B cell (primary cell): ENCODE measurements at regions not wholly inside any gene's neighbourhood (a gene's known extent, or its start where the extent isn't known, plus 50 kb on each side); places are given as distances from the start of the nearest gene placed in this dataset.

Experiments
- ATAC-seq: fragments of 200-7000 bp; cut with Tn5 transposase; one replicate; pipeline ENCODE4 v1.10.0; 2021; ENCODE audit warnings: low read depth, mild to moderate bottlenecking, moderate number of reproducible peaks, moderate library complexity
- CTCF ChIA-PET: fragments of 350-600 bp; sonication (Branson Sonifier 250); formaldehyde crosslinking; loops from one replicate; lab custom pipeline; 2021; ENCODE audit warnings: antibody characterized with exemption, inconsistent platforms; lab: Charles Lee
- POLR2A ChIA-PET: fragments of 350-600 bp; sonication (Branson Sonifier 250); formaldehyde crosslinking; loops from one replicate; lab custom pipeline; 2021; ENCODE audit warnings: antibody characterized with exemption; lab: Charles Lee
- DNase-seq: peaks from one replicate; pipeline ENCODE4 v3.0.0; 2013
- H2AFZ ChIP-seq: 2 replicates; pipeline ENCODE4 v1.6.1; 2012; ENCODE audit warnings: mild to moderate bottlenecking, low read depth, low read length; ENCODE audit not compliant: insufficient read depth, poor library complexity, severe bottlenecking
- H3K27ac ChIP-seq, 2 donors: 1 replicate in 1 of 2; 2 replicates in 1 of 2; pipeline ENCODE4 v1.5.1; 2012 to 2013; ENCODE audit warnings: low read length in 2 of 2, mild to moderate bottlenecking in 2 of 2, moderate library complexity in 1 of 2
- H3K27me3 ChIP-seq, 4 experiments: fragments of 200-600 bp in 1 of 4; sonication (generic) in 1 of 4; replicated peaks in 1 of 4; 1 replicate in 2 of 4; 2 replicates in 2 of 4; pipeline versions ENCODE4 v1.6.1 to v1.7.0; 2013 to 2016; ENCODE audit warnings: low read length in 3 of 4, mild to moderate bottlenecking in 2 of 4, mixed read lengths in 1 of 4, moderate library complexity in 1 of 4; ENCODE audit not compliant: insufficient read depth in 4 of 4, control insufficient read depth in 3 of 4; ENCODE audit errors: control extremely low read depth in 1 of 4
- H3K36me3 ChIP-seq, 2 experiments: replicated peaks in 1 of 2; 1 replicate in 1 of 2; 2 replicates in 1 of 2; pipeline versions ENCODE4 v1.6.1 to v1.7.1; 2013; ENCODE audit warnings: low read length in 1 of 2; ENCODE audit not compliant: insufficient read depth in 2 of 2, control insufficient read depth in 1 of 2; ENCODE audit errors: control extremely low read depth in 1 of 2, extremely low read depth in 1 of 2
- H3K4me1 ChIP-seq, 2 donors: fragments of 200-600 bp in 1 of 2; sonication (generic) in 1 of 2; 1 replicate in 1 of 2; 2 replicates in 1 of 2; pipeline versions ENCODE4 v1.5.1 to v1.6.1; 2013 to 2017; ENCODE audit warnings: low read length in 2 of 2; ENCODE audit not compliant: control insufficient read depth in 2 of 2, insufficient read depth in 2 of 2
- H3K4me2 ChIP-seq: replicated peaks from 2 replicates; pipeline ENCODE3; 2012; ENCODE audit warnings: mild to moderate bottlenecking, low read depth, low read length; ENCODE audit not compliant: poor library complexity, severe bottlenecking
- H3K4me3 ChIP-seq, 5 experiments: fragments of 200-600 bp in 1 of 5; sonication (generic) in 1 of 5; 1 replicate in 3 of 5; 2 replicates in 2 of 5; pipeline versions ENCODE4 v1.5.1 to v1.7.0; 2011 to 2016; ENCODE audit warnings: low read length in 4 of 5, mild to moderate bottlenecking in 4 of 5, low read depth in 2 of 5, control low read depth in 1 of 5, moderate library complexity in 1 of 5; ENCODE audit not compliant: insufficient read depth in 1 of 5; ENCODE audit errors: control extremely low read depth in 1 of 5, extremely low read depth in 1 of 5
- H3K79me2 ChIP-seq: fragments of 200-600 bp; sonication (generic); one replicate; pipeline ENCODE4 v1.6.0; 2016; ENCODE audit warnings: low read length; ENCODE audit not compliant: control insufficient read depth, insufficient read depth
- H3K9ac ChIP-seq: fragments of 200-600 bp; sonication (generic); 2 replicates; pipeline ENCODE4 v1.6.1; 2017; ENCODE audit warnings: mild to moderate bottlenecking, low read length, moderate library complexity
- H3K9me3 ChIP-seq, 3 donors: one replicate each; pipeline versions ENCODE4 v1.6.1 to v1.7.1; 2013; ENCODE audit warnings: low read length in 2 of 3; ENCODE audit not compliant: control insufficient read depth in 2 of 3, insufficient read depth in 1 of 3; ENCODE audit errors: control extremely low read depth in 1 of 3
- H4K20me1 ChIP-seq: 2 replicates; pipeline ENCODE4 v1.6.0; 2012; ENCODE audit warnings: mild to moderate bottlenecking, low read length; ENCODE audit not compliant: insufficient read depth, control insufficient read depth, poor library complexity, severe bottlenecking
- H3K27ac Mint-ChIP-seq: one replicate; pipeline ENCODE4 v1.8.0; 2021; ENCODE audit warnings: mixed read lengths
- H3K27me3 Mint-ChIP-seq: one replicate; pipeline ENCODE4 v1.8.0; 2021; ENCODE audit warnings: mixed read lengths
- H3K4me1 Mint-ChIP-seq: one replicate; pipeline ENCODE4 v1.8.0; 2021; ENCODE audit warnings: mixed read lengths
- H3K4me3 Mint-ChIP-seq: one replicate; pipeline ENCODE4 v1.8.0; 2021; ENCODE audit warnings: mixed read lengths
- H3K9me3 Mint-ChIP-seq: one replicate; pipeline ENCODE4 v1.8.0; 2022; ENCODE audit warnings: mixed read lengths; ENCODE audit not compliant: insufficient read depth
- EZH2 ChIP-seq: IDR thresholded peaks from 2 replicates; pipeline ENCODE4 v1.6.1; 2012; ENCODE audit warnings: borderline replicate concordance, low read depth, mild to moderate bottlenecking, moderate library complexity, low read length; ENCODE audit not compliant: insufficient read depth, poor library complexity, severe bottlenecking
- intact Hi-C: fragments of 100-400 bp; cut with micrococcal nuclease; formaldehyde crosslinking; loops from one replicate; pipeline ENCODE4 v1.10.0; 2022
- TF ChIP-seq, protein P1 (sequence below): fragments of 200-600 bp; IDR thresholded peaks from one replicate; pipeline ENCODE4 v1.8.0; 2022; ENCODE audit warnings: antibody characterized with exemption, mild to moderate bottlenecking

DNA sequence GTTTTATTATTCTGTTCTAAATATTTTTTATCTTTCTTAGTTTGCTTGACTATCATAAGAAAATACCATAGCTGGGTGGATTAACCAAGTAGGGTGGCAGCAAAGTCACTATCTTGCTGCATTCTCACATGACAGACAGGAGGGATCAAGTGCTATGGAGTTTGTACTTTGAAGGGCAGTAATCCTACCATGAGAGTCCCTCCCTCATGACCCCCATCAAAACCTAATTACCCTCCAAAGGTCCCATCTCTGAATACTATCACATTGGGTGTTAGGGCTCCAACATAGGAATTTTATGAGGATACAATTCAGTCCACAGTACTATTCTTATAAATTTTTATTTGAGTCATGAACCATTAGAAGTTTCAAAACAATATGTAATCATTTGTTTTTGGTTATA, 388.5 kb upstream of the B3GALT2 start:
- H3K36me3 ChIP-seq: no peaks in the 10 kb centered on the region
- no peak overlapping the region for H3K4me3 ChIP-seq
- Mint-ChIP-seq H3K27ac (no peak overlapping the region), H3K9me3 (no peaks in the 10 kb centered on the region), H3K27me3 (peaks cover 16% of the 10 kb centered on the region), H3K4me1 (peaks cover 8% of the 10 kb centered on the region), H3K4me3 (no peak overlapping the region)
- no peak overlapping the region for H3K9ac ChIP-seq
- peaks cover 3 to 4% of the 10 kb centered on the region in 2 donors for H3K4me1 ChIP-seq
- no peak overlapping the region for H2AFZ ChIP-seq
- POLR2A ChIA-PET: interaction anchor here (0.7 kb wide), 1 partner anchor 14 kb away, joined by 3 read pairs; no protein-coding TSS in a partner anchor
- CTCF ChIA-PET: no interaction called here
- no peak for ATAC-seq
- H3K9me3 ChIP-seq: no peaks in the 10 kb centered on the region
- H3K79me2 ChIP-seq: no peaks in the 10 kb centered on the region
- no peak overlapping the region for H3K4me2 ChIP-seq
- H3K27me3 ChIP-seq: peaks cover 0 to 3% (median 0%) of the 10 kb centered on the region in 4 experiments
- intact Hi-C loops: no loop called here
- no peak for TF ChIP-seq EZH2
- TF ChIP-seq, protein P1, sequence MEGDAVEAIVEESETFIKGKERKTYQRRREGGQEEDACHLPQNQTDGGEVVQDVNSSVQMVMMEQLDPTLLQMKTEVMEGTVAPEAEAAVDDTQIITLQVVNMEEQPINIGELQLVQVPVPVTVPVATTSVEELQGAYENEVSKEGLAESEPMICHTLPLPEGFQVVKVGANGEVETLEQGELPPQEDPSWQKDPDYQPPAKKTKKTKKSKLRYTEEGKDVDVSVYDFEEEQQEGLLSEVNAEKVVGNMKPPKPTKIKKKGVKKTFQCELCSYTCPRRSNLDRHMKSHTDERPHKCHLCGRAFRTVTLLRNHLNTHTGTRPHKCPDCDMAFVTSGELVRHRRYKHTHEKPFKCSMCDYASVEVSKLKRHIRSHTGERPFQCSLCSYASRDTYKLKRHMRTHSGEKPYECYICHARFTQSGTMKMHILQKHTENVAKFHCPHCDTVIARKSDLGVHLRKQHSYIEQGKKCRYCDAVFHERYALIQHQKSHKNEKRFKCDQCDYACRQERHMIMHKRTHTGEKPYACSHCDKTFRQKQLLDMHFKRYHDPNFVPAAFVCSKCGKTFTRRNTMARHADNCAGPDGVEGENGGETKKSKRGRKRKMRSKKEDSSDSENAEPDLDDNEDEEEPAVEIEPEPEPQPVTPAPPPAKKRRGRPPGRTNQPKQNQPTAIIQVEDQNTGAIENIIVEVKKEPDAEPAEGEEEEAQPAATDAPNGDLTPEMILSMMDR: no peak
- no peak overlapping the region for H3K27ac ChIP-seq
- no peaks in the 10 kb centered on the region for H4K20me1 ChIP-seq
- no peak for DNase-seq

DNA sequence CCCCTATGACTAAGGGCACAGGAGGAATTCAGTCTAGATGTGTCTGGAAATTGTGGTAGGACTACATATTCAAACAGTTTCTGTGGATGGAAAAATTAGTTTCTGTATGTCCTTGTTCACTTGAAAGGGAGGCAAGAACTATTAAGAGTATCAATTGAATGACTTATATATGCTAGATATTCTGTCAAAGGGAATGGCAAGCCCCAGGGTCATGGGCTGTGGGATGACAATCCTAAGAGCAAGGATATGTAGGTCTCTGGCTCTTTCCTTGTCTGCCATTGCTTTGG, 383.5 kb upstream of the B3GALT2 start:
- peaks cover 21% of the 10 kb centered on the region for H3K4me1 Mint-ChIP-seq
- Histone ChIP-seq H3K4me2 (peak overlapping the region; percentile 2), H3K27ac (peak overlapping the region in 1 of 2 donors; percentile 45), H3K36me3 (no peaks in the 10 kb centered on the region), H3K4me1 (peaks cover 4 to 17% of the 10 kb centered on the region in 2 donors), H3K79me2 (no peaks in the 10 kb centered on the region), H3K9ac (no peak overlapping the region), H2AFZ (no peak overlapping the region), H3K9me3 (no peaks in the 10 kb centered on the region), H3K4me3 (no peak overlapping the region), H3K27me3 (no peaks in the 10 kb centered on the region), H4K20me1 (no peaks in the 10 kb centered on the region)
- POLR2A ChIA-PET: no interaction called here
- no peak overlapping the region for H3K27ac Mint-ChIP-seq
- no peaks in the 10 kb centered on the region for H3K9me3 Mint-ChIP-seq
- TF ChIP-seq, protein P1: no peak
- TF ChIP-seq EZH2: no peak
- no peak for ATAC-seq
- intact Hi-C loops: loop anchor here (2.0 kb wide), 1 partner anchor 33 kb away; no protein-coding TSS in a partner anchor
- peaks cover 2% of the 10 kb centered on the region for H3K27me3 Mint-ChIP-seq
- no peak overlapping the region for H3K4me3 Mint-ChIP-seq
- CTCF ChIA-PET: no interaction called here
- DNase-seq: no peak
